ENCODE measurements at regions not wholly inside any gene's neighbourhood (a gene's known extent, or its start where the extent isn't known, plus 50 kb on each side); places are given as distances from the start of the nearest gene placed in this dataset.

- Histone ChIP-seq H3K27me3 (ENCODE audit: insufficient read depth, low read length) (no peaks in the 10 kb centered on the region; the same call in 1 of the 2 replicates), H2BK5ac (ENCODE audit: insufficient read length, low read length) (no peak overlapping the region), H3K79me1 (ENCODE audit: insufficient read depth, low read depth, low read length, poor library complexity, severe bottlenecking) (no peaks in the 10 kb centered on the region), H4K5ac (ENCODE audit: insufficient read length, low read depth, low read length) (no peak overlapping the region), H3K79me2 (ENCODE audit: insufficient read depth, low read length) (no peaks in the 10 kb centered on the region), H2BK12ac (ENCODE audit: insufficient read length, low read depth, low read length) (no peak overlapping the region), H3K4me2 (ENCODE audit: insufficient read depth, insufficient read length, low read length) (no peak overlapping the region), H3K9ac (ENCODE audit: extremely low read depth, insufficient read length, low read length) (no peak overlapping the region), H3K23me2 (ENCODE audit: insufficient read length, low read depth, low read length, poor library complexity, severe bottlenecking) (no peaks in the 10 kb centered on the region), H2BK20ac (ENCODE audit: low read depth, low read length, poor library complexity, severe bottlenecking) (no peak overlapping the region), H4K8ac (replicated peaks; ENCODE audit: insufficient read length, low read depth, low read length) (no peak overlapping the region), H3K14ac (ENCODE audit: insufficient read depth, low read length) (no peak overlapping the region), H3K4me1 (ENCODE audit: insufficient read depth, low read length) (no peaks in the 10 kb centered on the region), H2BK120ac (ENCODE audit: low read depth, low read length, poor library complexity, severe bottlenecking) (no peak overlapping the region), H3K23ac (ENCODE audit: insufficient read length, low read depth, low read length) (no peak overlapping the region), H3K18ac (ENCODE audit: insufficient read length, low read depth, low read length) (no peak overlapping the region), H4K20me1 (ENCODE audit: control insufficient read depth, insufficient read depth, insufficient read length) (no peaks in the 10 kb centered on the region), H3K9me3 (ENCODE audit: control insufficient read depth, low read depth, low read length) (no peaks in the 10 kb centered on the region), H2BK15ac (ENCODE audit: low read depth, low read length) (no peak overlapping the region), H3K56ac (ENCODE audit: insufficient read length, low read depth, low read length) (no peak overlapping the region), H4K91ac (ENCODE audit: insufficient read length, low read depth, low read length) (no peak overlapping the region), H3T11ph (ENCODE audit: low read length) (no peak overlapping the region), H3K27ac (ENCODE audit: insufficient read length, low read depth, low read length) (no peak overlapping the region), H3K4ac (ENCODE audit: low read depth, low read length) (no peak overlapping the region), H2AK5ac (ENCODE audit: insufficient read length, low read length) (no peak overlapping the region), H2AFZ (ENCODE audit: low read length) (no peak overlapping the region)
- Mint-ChIP-seq H3K4me3 (no peak overlapping the region), H3K36me3 (ENCODE audit: insufficient read depth in 1 of 3, low read depth in 3 of 3) (no peaks in the 10 kb centered on the region), H3K9me3 (no peaks in the 10 kb centered on the region), H3K4me1 (peaks cover 4 to 6% of the 10 kb centered on the region in 2 experiments), H3K27ac (no peak overlapping the region), H3K27me3 (ENCODE audit: low read depth) (peaks cover 36% of the 10 kb centered on the region)
- no peak for DNase-seq
- WGBS (ENCODE audit: extremely low coverage, insufficient read length, low lambda C conversion rate), result no CpG with 5 or more reads among the region's 2 CpGs
- TF ChIP-seq CTCF (conservative IDR thresholded peaks at IDR 0.05), result no peak
These were observed 621.6 kb downstream of the CCER1 start for GRCh38 chr12:90333424-90333823.

Data from H9 (cell line).